Gastrocnemius medialis (tissue), 4 donors: ENCODE measurements at regions not wholly inside any gene's neighbourhood (a gene's known extent, or its start where the extent isn't known, plus 50 kb on each side); places are given as distances from the start of the nearest gene placed in this dataset.

Experiments
- POLR2A ChIP-seq, 2 donors: fragments of 450-650 bp; IDR thresholded peaks; one replicate each; pipeline ENCODE4 v1.6.1; 2017; ENCODE audit warnings: antibody characterized with exemption in 2 of 2, mild to moderate bottlenecking in 2 of 2, moderate library complexity in 2 of 2
- TF ChIP-seq, protein P1 (sequence below), 5 experiments: fragments of 450-650 bp in 3 of 5; fragments of 200-600 bp in 2 of 5; sonication (generic) in 2 of 5; IDR thresholded peaks in 4 of 5; conservative IDR thresholded peaks in 1 of 5; 1 replicate in 4 of 5; 2 replicates in 1 of 5; pipeline ENCODE4 v1.5.1; 2016 to 2019; ENCODE audit warnings: antibody characterized with exemption in 5 of 5, mild to moderate bottlenecking in 3 of 5, moderate library complexity in 3 of 5

DNA sequence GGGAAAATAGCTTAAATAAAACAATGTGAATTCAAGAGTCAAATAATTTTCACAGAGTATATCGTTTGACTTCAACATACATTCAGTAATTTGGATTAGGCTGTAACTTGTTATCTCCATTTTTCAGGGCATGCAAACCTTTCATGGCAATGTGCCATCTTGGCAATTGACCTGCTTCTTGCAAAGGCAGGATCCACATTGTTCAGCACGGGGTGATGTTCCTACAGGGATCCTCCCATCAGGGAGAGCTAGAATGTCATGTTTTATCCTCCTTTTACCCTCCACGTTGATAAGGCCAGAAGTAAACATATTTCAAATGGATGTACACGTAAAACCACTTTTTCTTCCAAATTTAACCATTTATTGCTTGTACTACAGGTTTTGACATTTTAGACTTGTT lies 314.4 kb downstream of the GALC start:
- TF ChIP-seq, protein P1, sequence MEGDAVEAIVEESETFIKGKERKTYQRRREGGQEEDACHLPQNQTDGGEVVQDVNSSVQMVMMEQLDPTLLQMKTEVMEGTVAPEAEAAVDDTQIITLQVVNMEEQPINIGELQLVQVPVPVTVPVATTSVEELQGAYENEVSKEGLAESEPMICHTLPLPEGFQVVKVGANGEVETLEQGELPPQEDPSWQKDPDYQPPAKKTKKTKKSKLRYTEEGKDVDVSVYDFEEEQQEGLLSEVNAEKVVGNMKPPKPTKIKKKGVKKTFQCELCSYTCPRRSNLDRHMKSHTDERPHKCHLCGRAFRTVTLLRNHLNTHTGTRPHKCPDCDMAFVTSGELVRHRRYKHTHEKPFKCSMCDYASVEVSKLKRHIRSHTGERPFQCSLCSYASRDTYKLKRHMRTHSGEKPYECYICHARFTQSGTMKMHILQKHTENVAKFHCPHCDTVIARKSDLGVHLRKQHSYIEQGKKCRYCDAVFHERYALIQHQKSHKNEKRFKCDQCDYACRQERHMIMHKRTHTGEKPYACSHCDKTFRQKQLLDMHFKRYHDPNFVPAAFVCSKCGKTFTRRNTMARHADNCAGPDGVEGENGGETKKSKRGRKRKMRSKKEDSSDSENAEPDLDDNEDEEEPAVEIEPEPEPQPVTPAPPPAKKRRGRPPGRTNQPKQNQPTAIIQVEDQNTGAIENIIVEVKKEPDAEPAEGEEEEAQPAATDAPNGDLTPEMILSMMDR (IDR thresholded peaks at IDR 0.05 in 4 of 5, conservative IDR thresholded peaks at IDR 0.05 in 1 of 5) = no peak
- TF ChIP-seq POLR2A (IDR thresholded peaks at IDR 0.05) = no peak
